IMR-90 (cell line): ENCODE measurements at regions not wholly inside any gene's neighbourhood (a gene's known extent, or its start where the extent isn't known, plus 50 kb on each side); places are given as distances from the start of the nearest gene placed in this dataset.

ENCODE experiments used
- ATAC-seq: fragments of 200-7000 bp; cut with Tn5 transposase; 2 replicates; pipeline ENCODE4 v1.9.1; 2020; ENCODE audit warnings: low read depth, mild to moderate bottlenecking, moderate library complexity
- BruUV-seq: library from RNA; stranded (reverse); fragments of 400-500 nt; replicated peaks from 2 replicates; lab custom pipeline; 2021; lab: Mats Ljungman, UMichigan
- CTCF ChIA-PET: fragments of 300-600 bp; formaldehyde crosslinking; extraction: SDS; loops from one replicate; lab custom pipeline; 2021; ENCODE audit warnings: antibody characterized with exemption; lab: Yijun Ruan, JAX
- POLR2A ChIA-PET: fragments of 300-600 bp; sonication (Branson Sonifier 250); formaldehyde crosslinking; loops from one replicate; lab custom pipeline; 2022; ENCODE audit warnings: antibody characterized with exemption; ENCODE audit not compliant: unreplicated experiment; lab: Charles Lee
- DNase-seq: peaks from one replicate; pipeline ENCODE4 v3.0.0; 2013
- H2AFZ ChIP-seq: replicated peaks from 2 replicates; pipeline ENCODE3; 2013; ENCODE audit warnings: low read length, mild to moderate bottlenecking; ENCODE audit not compliant: poor library complexity
- H2AK5ac ChIP-seq: 2 replicates; pipeline ENCODE4 v1.6.1; 2013; ENCODE audit warnings: low read depth, low read length, inconsistent platforms
- H2AK9ac ChIP-seq: replicated peaks from 2 replicates; pipeline ENCODE3; 2013; ENCODE audit warnings: mild to moderate bottlenecking, low read depth, low read length, moderate library complexity; ENCODE audit not compliant: poor library complexity
- H2BK120ac ChIP-seq: 2 replicates; pipeline ENCODE4 v1.6.1; 2013; ENCODE audit warnings: low read depth, low read length, inconsistent platforms
- H2BK15ac ChIP-seq: 3 replicates; pipeline ENCODE4 v1.6.1; 2013; ENCODE audit warnings: low read depth, low read length, inconsistent platforms
- H2BK20ac ChIP-seq: 2 replicates; pipeline ENCODE4 v1.6.1; 2013; ENCODE audit warnings: low read depth, mild to moderate bottlenecking, inconsistent platforms, low read length, moderate library complexity
- H2BK5ac ChIP-seq: 2 replicates; pipeline ENCODE4 v1.6.1; 2013; ENCODE audit warnings: mild to moderate bottlenecking, low read depth, low read length, inconsistent platforms; ENCODE audit not compliant: poor library complexity, severe bottlenecking
- H3K14ac ChIP-seq: replicated peaks from 2 replicates; pipeline ENCODE4 v1.6.1; 2013; ENCODE audit warnings: low read depth, low read length, inconsistent platforms
- H3K18ac ChIP-seq: 2 replicates; pipeline ENCODE4 v1.6.1; 2013; ENCODE audit warnings: low read depth, low read length, control low read depth
- H3K23ac ChIP-seq: 2 replicates; pipeline ENCODE4 v1.6.1; 2013; ENCODE audit warnings: low read depth, low read length, inconsistent platforms
- H3K27ac ChIP-seq: 2 replicates; pipeline ENCODE4 v1.5.1; 2013; ENCODE audit warnings: mild to moderate bottlenecking, control low read depth, low read length; ENCODE audit not compliant: insufficient read depth
- H3K27me3 ChIP-seq: 2 replicates; pipeline ENCODE4 v1.6.1; 2013; ENCODE audit warnings: low read length; ENCODE audit not compliant: control insufficient read depth, insufficient read depth
- H3K36me3 ChIP-seq: 2 replicates; pipeline ENCODE4 v1.6.1; 2013; ENCODE audit warnings: low read length, mixed read lengths; ENCODE audit not compliant: control insufficient read depth, insufficient read depth
- H3K4ac ChIP-seq: 2 replicates; pipeline ENCODE4 v1.6.1; 2013; ENCODE audit warnings: low read depth, low read length, inconsistent platforms
- H3K4me1 ChIP-seq: 2 replicates; pipeline ENCODE4 v1.6.1; 2013; ENCODE audit warnings: low read length, mixed read lengths; ENCODE audit not compliant: control insufficient read depth, insufficient read depth
- H3K4me2 ChIP-seq: 2 replicates; pipeline ENCODE4 v1.6.1; 2013; ENCODE audit warnings: low read depth, mild to moderate bottlenecking, control low read depth, low read length, moderate library complexity
- H3K4me3 ChIP-seq: 2 replicates; pipeline ENCODE4 v1.5.1; 2013; ENCODE audit warnings: low read depth, mild to moderate bottlenecking, control low read depth, low read length, moderate library complexity; ENCODE audit not compliant: insufficient read depth
- H3K56ac ChIP-seq: 2 replicates; pipeline ENCODE4 v1.6.1; 2013; ENCODE audit warnings: low read length, inconsistent platforms; ENCODE audit not compliant: insufficient read depth; ENCODE audit errors: extremely low read depth
- H3K79me1 ChIP-seq, 2 experiments: 2 replicates each; pipeline ENCODE4 v1.6.1; 2013; ENCODE audit warnings: low read length in 2 of 2, inconsistent platforms in 1 of 2, low read depth in 1 of 2
- H3K9ac ChIP-seq: 2 replicates; pipeline ENCODE4 v1.6.1; 2013; ENCODE audit warnings: low read depth, low read length, control low read depth
- H3K9me1 ChIP-seq: 2 replicates; pipeline ENCODE4 v1.6.1; 2013; ENCODE audit warnings: low read length, inconsistent platforms; ENCODE audit not compliant: insufficient read depth
- H3K9me3 ChIP-seq: 2 replicates; pipeline ENCODE4 v1.6.1; 2013; ENCODE audit warnings: low read length; ENCODE audit not compliant: control insufficient read depth, insufficient read depth
- H4K20me1 ChIP-seq: 2 replicates; pipeline ENCODE4 v1.6.1; 2013; ENCODE audit warnings: low read length, inconsistent platforms; ENCODE audit not compliant: insufficient read depth
- H4K5ac ChIP-seq: 2 replicates; pipeline ENCODE4 v1.6.1; 2013; ENCODE audit warnings: mild to moderate bottlenecking, low read depth, low read length, control low read depth
- H4K8ac ChIP-seq, 2 experiments: 2 replicates each; pipeline ENCODE4 v1.6.1; 2013; ENCODE audit warnings: low read depth in 2 of 2, low read length in 2 of 2, control low read depth in 1 of 2, inconsistent platforms in 1 of 2
- H4K91ac ChIP-seq: 2 replicates; pipeline ENCODE4 v1.6.1; 2013; ENCODE audit warnings: low read depth, low read length, inconsistent platforms; ENCODE audit not compliant: insufficient read depth
- BHLHE40 ChIP-seq: fragments of 150-350 bp; IDR thresholded peaks from 2 replicates; pipeline ENCODE4 v1.6.1; 2016; ENCODE audit warnings: mild to moderate bottlenecking, low read depth, low read length
- CEBPB ChIP-seq: IDR thresholded peaks from 2 replicates; pipeline ENCODE4 v1.6.1; 2012; ENCODE audit warnings: low read depth, low read length, improper control_type of control experiment
- CHD1 ChIP-seq: IDR thresholded peaks from 2 replicates; pipeline ENCODE4 v1.6.1; 2012; ENCODE audit warnings: low read depth, low read length, improper control_type of control experiment
- CTCF ChIP-seq: conservative IDR thresholded peaks from 2 replicates; pipeline ENCODE4 v1.5.1; 2012; ENCODE audit warnings: mild to moderate bottlenecking, low read depth, low read length, improper control_type of control experiment
- FOS ChIP-seq: fragments of 150-350 bp; IDR thresholded peaks from 2 replicates; pipeline ENCODE4 v1.6.1; 2016; ENCODE audit warnings: low read depth, low read length
- MAFK ChIP-seq: IDR thresholded peaks from 2 replicates; pipeline ENCODE4 v1.6.1; 2012; ENCODE audit warnings: low read depth, low read length, improper control_type of control experiment
- MAZ ChIP-seq: IDR thresholded peaks from 2 replicates; pipeline ENCODE4 v1.6.1; 2012; ENCODE audit warnings: low read depth, mild to moderate bottlenecking, low read length, improper control_type of control experiment, moderate library complexity, borderline replicate concordance
- NFE2L2 ChIP-seq: fragments of 150-350 bp; IDR thresholded peaks from 2 replicates; pipeline ENCODE4 v1.6.1; 2016; ENCODE audit warnings: low read depth, mild to moderate bottlenecking, low read length
- POLR2A ChIP-seq: IDR thresholded peaks from 2 replicates; pipeline ENCODE4 v1.6.1; 2012; ENCODE audit warnings: mild to moderate bottlenecking, low read depth, low read length
- RAD21 ChIP-seq: IDR thresholded peaks from 2 replicates; pipeline ENCODE4 v1.6.1; 2012; ENCODE audit warnings: low read length, improper control_type of control experiment
- RCOR1 ChIP-seq: IDR thresholded peaks from 2 replicates; pipeline ENCODE4 v1.6.1; 2012; ENCODE audit warnings: mild to moderate bottlenecking, low read length, improper control_type of control experiment; ENCODE audit not compliant: insufficient replicate concordance
- RFX5 ChIP-seq: IDR thresholded peaks from 2 replicates; pipeline ENCODE4 v1.8.0; 2012; ENCODE audit warnings: low read depth, mild to moderate bottlenecking, low read length, moderate library complexity
- SMC3 ChIP-seq: fragments of 150-350 bp; IDR thresholded peaks from 2 replicates; pipeline ENCODE4 v1.6.1; 2016; ENCODE audit warnings: low read depth, mild to moderate bottlenecking, antibody characterized with exemption, low read length, moderate library complexity
- USF2 ChIP-seq: fragments of 150-350 bp; IDR thresholded peaks from 2 replicates; pipeline ENCODE4 v1.6.1; 2017; ENCODE audit warnings: mild to moderate bottlenecking, antibody characterized with exemption, low read length, low read depth
- WGBS, 2 experiments: methylation state at CpG; one replicate each; pipeline versions ENCODE4 v1.1.5 to v1.1.7; 2013; ENCODE audit warnings: missing lambda C conversion rate in 2 of 2; ENCODE audit not compliant: insufficient read length in 1 of 2; ENCODE audit errors: extremely low coverage in 2 of 2; 5-methylcytosine and 5-hydroxymethylcytosine counted together
- dilution Hi-C: fragments of 300-500 bp; cut with HindIII; formaldehyde crosslinking; loops from one replicate; pipeline ENCODE4 v1.14.3; 2018; ENCODE audit warnings: low sequenced_read_pairs; ENCODE audit not compliant: unreplicated experiment
- in situ Hi-C: fragments of 300-500 bp; cut with MboI; formaldehyde crosslinking; loops from 3 replicates; pipeline ENCODE4 v1.14.3; 2019; ENCODE audit warnings: low sequenced_read_pairs, inconsistent platforms, mixed read lengths
- intact Hi-C: fragments of 100-400 bp; cut with micrococcal nuclease; formaldehyde crosslinking; loops from 2 replicates; pipeline ENCODE4 v1.10.0; 2022

DNA sequence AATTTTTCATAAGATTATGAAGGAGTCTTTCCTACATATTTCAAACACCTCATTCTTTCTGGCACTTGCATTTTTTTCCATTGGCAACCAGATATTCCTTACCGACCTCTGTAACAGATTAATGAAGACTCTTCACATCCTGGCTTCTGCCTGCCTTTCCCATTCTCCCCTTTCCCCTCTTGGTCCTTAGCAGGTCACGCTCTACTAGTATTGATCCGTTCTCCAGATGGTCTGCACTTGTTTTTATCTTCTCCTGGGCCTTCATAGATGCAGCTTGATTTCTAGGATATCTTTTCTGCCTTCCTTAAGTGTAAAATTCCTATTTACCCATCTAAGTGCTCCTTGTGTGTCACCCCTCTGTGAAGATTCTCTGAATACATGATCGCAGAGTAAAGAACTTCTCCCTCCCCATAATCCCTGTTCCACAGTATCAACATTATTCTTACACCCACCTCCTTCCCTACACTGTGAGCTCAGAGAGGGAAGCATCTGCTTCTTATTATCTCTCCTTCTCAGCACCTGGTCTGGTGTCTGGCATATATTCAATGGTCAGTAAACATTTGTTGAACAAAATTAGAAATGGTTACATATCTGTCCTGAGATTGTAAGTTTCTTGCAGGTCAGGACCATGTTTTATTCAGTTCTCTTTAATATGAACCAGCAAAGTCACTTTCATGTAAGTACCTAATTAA is 654.2 kb downstream of the REEP3 start:
- Histone ChIP-seq H4K5ac (no peak overlapping the region), H3K9me1 (no peaks in the 10 kb centered on the region), H3K4me3 (no peak overlapping the region), H3K36me3 (no peaks in the 10 kb centered on the region), H4K91ac (no peak overlapping the region), H3K4me2 (no peak overlapping the region), H3K27ac (no peak overlapping the region), H2BK120ac (no peak overlapping the region), H2AK5ac (no peak overlapping the region), H3K9ac (no peak overlapping the region), H3K4me1 (no peaks in the 10 kb centered on the region), H3K9me3 (no peaks in the 10 kb centered on the region), H3K14ac (no peak overlapping the region), H2BK5ac (no peak overlapping the region), H2AFZ (no peak overlapping the region), H4K8ac (no peak overlapping the region), H2BK20ac (no peak overlapping the region), H2AK9ac (no peak overlapping the region), H4K20me1 (no peaks in the 10 kb centered on the region), H3K4ac (no peak overlapping the region), H3K27me3 (no peaks in the 10 kb centered on the region), H3K23ac (no peak overlapping the region), H3K56ac (no peak overlapping the region), H3K18ac (no peak overlapping the region), H2BK15ac (no peak overlapping the region), H3K79me1 (no peaks in the 10 kb centered on the region)
- dilution Hi-C loops (no loop called here), in situ Hi-C loops (no loop called here), intact Hi-C loops (no loop called here)
- WGBS, 2 experiments, result 40% methylated on average over 3 of the region's 4 CpGs; no CpG with 5 or more reads in 1 of the 2 experiments
- ATAC-seq (no peak), DNase-seq (no peak)
- TF ChIP-seq MAZ (no peak), NFE2L2 (no peak), CTCF (no peak), RAD21 (no peak), SMC3 (no peak), RFX5 (no peak), POLR2A (no peak), MAFK (no peak), CHD1 (no peak), RCOR1 (no peak), FOS (no peak), BHLHE40 (no peak), USF2 (no peak), CEBPB (no peak)
- BruUV-seq, result no TSS peak
- ChIA-PET CTCF (no interaction called here), POLR2A (no interaction called here)
